HG02981 (cell line): ENCODE measurements at regions not wholly inside any gene's neighbourhood (a gene's known extent, or its start where the extent isn't known, plus 50 kb on each side); places are given as distances from the start of the nearest gene placed in this dataset.

ENCODE experiments used
- ATAC-seq: cut with Tn5 transposase; IDR thresholded peaks from one replicate; pipeline ENCODE4 v1.9.1; 2021; ENCODE audit warnings: mild to moderate bottlenecking, moderate library complexity; ENCODE audit not compliant: unreplicated experiment

- ATAC-seq = no peak
These were observed 1791.1 kb downstream of the MAT2B start for GRCh38 chr5:165296401-165297130.

- ATAC-seq = no peak
These were observed 1798.9 kb downstream of the MAT2B start for GRCh38 chr5:165304193-165304827.

- no peak for ATAC-seq
These were observed 1800.2 kb downstream of the MAT2B start for GRCh38 chr5:165305596-165305995.

- no peak for ATAC-seq
These were observed 1804.0 kb downstream of the MAT2B start for GRCh38 chr5:165309446-165309845.

GRCh38 chr5:165310031-165310430 is 1804.6 kb downstream of the MAT2B start:
- no peak for ATAC-seq

- ATAC-seq = no peak
These were observed 1816.5 kb downstream of the MAT2B start for GRCh38 chr5:165321912-165322311.

- ATAC-seq = no peak
These were observed 1819.8 kb downstream of the MAT2B start for GRCh38 chr5:165325221-165325620.

- no peak for ATAC-seq
These were observed 1822.2 kb downstream of the MAT2B start for GRCh38 chr5:165327631-165328030.

GRCh38 chr5:165328846-165329245 is 1823.4 kb downstream of the MAT2B start:
- no peak for ATAC-seq

- ATAC-seq = no peak
These were observed 1828.2 kb downstream of the MAT2B start for GRCh38 chr5:165333623-165334022.

- ATAC-seq = no peak
These were observed 1828.8 kb downstream of the MAT2B start for GRCh38 chr5:165334201-165334600.

- ATAC-seq = no peak
These were observed 1844.3 kb downstream of the MAT2B start for GRCh38 chr5:165349735-165350134.

- ATAC-seq = no peak
These were observed 1845.9 kb downstream of the MAT2B start for GRCh38 chr5:165351342-165351741.

GRCh38 chr5:165360366-165360765 is 1854.9 kb downstream of the MAT2B start:
- ATAC-seq = no peak

GRCh38 chr5:165360784-165361542 is 1855.5 kb downstream of the MAT2B start:
- no peak for ATAC-seq

- no peak for ATAC-seq
These were observed 1864.8 kb downstream of the MAT2B start for GRCh38 chr5:165370233-165370632.

- no peak for ATAC-seq
These were observed 1865.4 kb downstream of the MAT2B start for GRCh38 chr5:165370794-165371193.

- ATAC-seq = no peak
These were observed 1869.8 kb downstream of the MAT2B start for GRCh38 chr5:165375201-165375600.

GRCh38 chr5:165393839-165394238 is 1888.4 kb downstream of the MAT2B start:
- ATAC-seq = no peak

- ATAC-seq = no peak
These were observed 1892.1 kb downstream of the MAT2B start for GRCh38 chr5:165397516-165397915.

GRCh38 chr5:165400086-165400485 is 1894.7 kb downstream of the MAT2B start:
- no peak for ATAC-seq

- ATAC-seq = no peak
These were observed 1899.5 kb downstream of the MAT2B start for GRCh38 chr5:165404917-165405316.
